Upper lobe of left lung (tissue), 4 donors: ENCODE measurements at regions not wholly inside any gene's neighbourhood (a gene's known extent, or its start where the extent isn't known, plus 50 kb on each side); places are given as distances from the start of the nearest gene placed in this dataset.

Experiments
- POLR2A ChIP-seq, 4 donors: fragments of 450-650 bp; IDR thresholded peaks; one replicate each; pipeline ENCODE4 v1.5.1; 2016 to 2017; ENCODE audit warnings: antibody characterized with exemption in 4 of 4, mild to moderate bottlenecking in 2 of 4
- POLR2AphosphoS5 ChIP-seq, 2 donors: sonication (generic); formaldehyde crosslinking; IDR thresholded peaks; one replicate each; pipeline ENCODE4 v1.5.1; 2017; ENCODE audit warnings: antibody characterized with exemption in 2 of 2
- TF ChIP-seq, protein P1 (sequence below), 6 experiments: fragments of 450-650 bp in 4 of 6; fragments of 200-600 bp in 2 of 6; sonication (generic) in 2 of 6; IDR thresholded peaks; one replicate each; pipeline ENCODE4 v1.5.1; 2016 to 2019; ENCODE audit warnings: antibody characterized with exemption in 6 of 6

DNA sequence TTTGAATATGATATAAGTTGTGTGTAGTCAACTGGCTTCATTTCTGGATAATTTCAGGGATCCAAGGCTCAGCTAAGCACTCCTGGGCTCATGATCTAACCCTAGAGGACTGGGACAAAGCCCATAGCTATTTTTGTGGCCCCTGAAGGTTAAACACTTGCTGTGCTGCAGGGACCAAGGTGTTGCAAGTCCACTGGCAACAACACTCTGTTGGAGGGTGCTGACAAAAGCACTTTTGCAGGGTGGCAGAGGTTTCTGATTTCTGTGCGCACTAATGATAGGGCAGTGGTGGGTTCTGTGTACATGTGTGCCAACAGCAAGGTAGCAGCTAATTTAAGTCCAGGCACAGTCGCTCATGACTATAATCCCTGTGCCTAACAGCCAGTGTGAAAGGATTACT lies 445.3 kb upstream of the SYNCRIP start:
- TF ChIP-seq, protein P1, sequence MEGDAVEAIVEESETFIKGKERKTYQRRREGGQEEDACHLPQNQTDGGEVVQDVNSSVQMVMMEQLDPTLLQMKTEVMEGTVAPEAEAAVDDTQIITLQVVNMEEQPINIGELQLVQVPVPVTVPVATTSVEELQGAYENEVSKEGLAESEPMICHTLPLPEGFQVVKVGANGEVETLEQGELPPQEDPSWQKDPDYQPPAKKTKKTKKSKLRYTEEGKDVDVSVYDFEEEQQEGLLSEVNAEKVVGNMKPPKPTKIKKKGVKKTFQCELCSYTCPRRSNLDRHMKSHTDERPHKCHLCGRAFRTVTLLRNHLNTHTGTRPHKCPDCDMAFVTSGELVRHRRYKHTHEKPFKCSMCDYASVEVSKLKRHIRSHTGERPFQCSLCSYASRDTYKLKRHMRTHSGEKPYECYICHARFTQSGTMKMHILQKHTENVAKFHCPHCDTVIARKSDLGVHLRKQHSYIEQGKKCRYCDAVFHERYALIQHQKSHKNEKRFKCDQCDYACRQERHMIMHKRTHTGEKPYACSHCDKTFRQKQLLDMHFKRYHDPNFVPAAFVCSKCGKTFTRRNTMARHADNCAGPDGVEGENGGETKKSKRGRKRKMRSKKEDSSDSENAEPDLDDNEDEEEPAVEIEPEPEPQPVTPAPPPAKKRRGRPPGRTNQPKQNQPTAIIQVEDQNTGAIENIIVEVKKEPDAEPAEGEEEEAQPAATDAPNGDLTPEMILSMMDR (IDR thresholded peaks at IDR 0.05), result no peak
- no peak for TF ChIP-seq POLR2A (IDR thresholded peaks at IDR 0.05)
- TF ChIP-seq POLR2AphosphoS5 (IDR thresholded peaks at IDR 0.05), result no peak
